ENCODE measurements at regions not wholly inside any gene's neighbourhood (a gene's known extent, or its start where the extent isn't known, plus 50 kb on each side); places are given as distances from the start of the nearest gene placed in this dataset.

DNA sequence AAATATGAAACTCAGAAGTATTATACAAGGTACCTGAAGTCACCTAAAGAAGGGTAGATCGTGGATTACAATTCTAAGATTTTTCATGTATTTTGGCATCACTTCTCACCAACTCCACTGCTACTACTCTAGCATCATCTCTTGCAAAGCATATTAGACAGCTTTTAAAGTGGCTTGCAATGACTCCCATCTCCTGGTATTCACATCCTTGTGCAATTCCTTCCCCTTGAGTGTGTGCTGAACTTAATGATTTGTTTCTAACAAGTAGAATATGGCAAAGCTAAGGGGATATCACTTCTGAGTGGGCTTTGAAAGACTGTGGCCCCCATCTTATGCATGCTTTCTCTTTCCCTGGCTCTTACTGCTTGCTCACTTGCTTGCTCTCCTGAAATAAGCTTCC, 280.2 kb downstream of the SNX13 start:
- Histone ChIP-seq H3F3A (ENCODE audit: low read depth) (no peaks in the 10 kb centered on the region), H3K79me2 (ENCODE audit: insufficient read depth, low read length) (no peaks in the 10 kb centered on the region), H3K9ac (ENCODE audit: low read depth, low read length, poor library complexity, severe bottlenecking) (no peak overlapping the region), H3K4me3 (ENCODE audit: low read length, poor library complexity, severe bottlenecking) (no peak overlapping the region), H3K36me3 (ENCODE audit: insufficient read depth, low read length) (no peaks in the 10 kb centered on the region), H2AFZ (ENCODE audit: low read length) (no peak overlapping the region), H3K27me3 (ENCODE audit: insufficient read depth, low read length, poor library complexity, severe bottlenecking) (no peaks in the 10 kb centered on the region), H4K20me1 (ENCODE audit: insufficient read depth, low read length, poor library complexity, severe bottlenecking) (no peaks in the 10 kb centered on the region), H3K4me1 (ENCODE audit: insufficient read depth, low read length, poor library complexity, severe bottlenecking) (no peaks in the 10 kb centered on the region), H3K9me2 (replicated peaks; ENCODE audit: low read depth, low read length) (no peaks in the 10 kb centered on the region), H3K4me2 (ENCODE audit: low read depth, low read length, poor library complexity, severe bottlenecking) (no peak overlapping the region), H3K9me3 (ENCODE audit: insufficient read depth, low read depth, low read length) (no peaks in the 10 kb centered on the region)
- TF ChIP-seq, protein P1, sequence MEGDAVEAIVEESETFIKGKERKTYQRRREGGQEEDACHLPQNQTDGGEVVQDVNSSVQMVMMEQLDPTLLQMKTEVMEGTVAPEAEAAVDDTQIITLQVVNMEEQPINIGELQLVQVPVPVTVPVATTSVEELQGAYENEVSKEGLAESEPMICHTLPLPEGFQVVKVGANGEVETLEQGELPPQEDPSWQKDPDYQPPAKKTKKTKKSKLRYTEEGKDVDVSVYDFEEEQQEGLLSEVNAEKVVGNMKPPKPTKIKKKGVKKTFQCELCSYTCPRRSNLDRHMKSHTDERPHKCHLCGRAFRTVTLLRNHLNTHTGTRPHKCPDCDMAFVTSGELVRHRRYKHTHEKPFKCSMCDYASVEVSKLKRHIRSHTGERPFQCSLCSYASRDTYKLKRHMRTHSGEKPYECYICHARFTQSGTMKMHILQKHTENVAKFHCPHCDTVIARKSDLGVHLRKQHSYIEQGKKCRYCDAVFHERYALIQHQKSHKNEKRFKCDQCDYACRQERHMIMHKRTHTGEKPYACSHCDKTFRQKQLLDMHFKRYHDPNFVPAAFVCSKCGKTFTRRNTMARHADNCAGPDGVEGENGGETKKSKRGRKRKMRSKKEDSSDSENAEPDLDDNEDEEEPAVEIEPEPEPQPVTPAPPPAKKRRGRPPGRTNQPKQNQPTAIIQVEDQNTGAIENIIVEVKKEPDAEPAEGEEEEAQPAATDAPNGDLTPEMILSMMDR (conservative IDR thresholded peaks at IDR 0.05; ENCODE audit: low read length) = no peak
- no peak for TF ChIP-seq EZH2phosphoT487 (IDR thresholded peaks at IDR 0.05; ENCODE audit: borderline replicate concordance)

GRCh38 chr7:17661982-17662585, 278.2 kb downstream of the SNX13 start:
- H3K4me2 ChIP-seq (ENCODE audit: low read depth, low read length, poor library complexity, severe bottlenecking) = no peak overlapping the region
- no peaks in the 10 kb centered on the region for H4K20me1 ChIP-seq (ENCODE audit: insufficient read depth, low read length, poor library complexity, severe bottlenecking)
- H3K9me2 ChIP-seq (replicated peaks; ENCODE audit: low read depth, low read length) = no peaks in the 10 kb centered on the region
- H3K4me3 ChIP-seq (ENCODE audit: low read length, poor library complexity, severe bottlenecking) = no peak overlapping the region
- no peaks in the 10 kb centered on the region for H3K4me1 ChIP-seq (ENCODE audit: insufficient read depth, low read length, poor library complexity, severe bottlenecking)
- no peaks in the 10 kb centered on the region for H3K27me3 ChIP-seq (ENCODE audit: insufficient read depth, low read length, poor library complexity, severe bottlenecking)
- TF ChIP-seq, protein P1 (conservative IDR thresholded peaks at IDR 0.05; ENCODE audit: low read length) = no peak
- no peak for TF ChIP-seq EZH2phosphoT487 (IDR thresholded peaks at IDR 0.05; ENCODE audit: borderline replicate concordance)
- no peaks in the 10 kb centered on the region for H3F3A ChIP-seq (ENCODE audit: low read depth)
- H3K9me3 ChIP-seq (ENCODE audit: insufficient read depth, low read depth, low read length) = no peaks in the 10 kb centered on the region
- no peaks in the 10 kb centered on the region for H3K36me3 ChIP-seq (ENCODE audit: insufficient read depth, low read length)
- H3K79me2 ChIP-seq (ENCODE audit: insufficient read depth, low read length) = no peaks in the 10 kb centered on the region
- no peak overlapping the region for H3K9ac ChIP-seq (ENCODE audit: low read depth, low read length, poor library complexity, severe bottlenecking)
- H2AFZ ChIP-seq (ENCODE audit: low read length) = no peak overlapping the region

DNA sequence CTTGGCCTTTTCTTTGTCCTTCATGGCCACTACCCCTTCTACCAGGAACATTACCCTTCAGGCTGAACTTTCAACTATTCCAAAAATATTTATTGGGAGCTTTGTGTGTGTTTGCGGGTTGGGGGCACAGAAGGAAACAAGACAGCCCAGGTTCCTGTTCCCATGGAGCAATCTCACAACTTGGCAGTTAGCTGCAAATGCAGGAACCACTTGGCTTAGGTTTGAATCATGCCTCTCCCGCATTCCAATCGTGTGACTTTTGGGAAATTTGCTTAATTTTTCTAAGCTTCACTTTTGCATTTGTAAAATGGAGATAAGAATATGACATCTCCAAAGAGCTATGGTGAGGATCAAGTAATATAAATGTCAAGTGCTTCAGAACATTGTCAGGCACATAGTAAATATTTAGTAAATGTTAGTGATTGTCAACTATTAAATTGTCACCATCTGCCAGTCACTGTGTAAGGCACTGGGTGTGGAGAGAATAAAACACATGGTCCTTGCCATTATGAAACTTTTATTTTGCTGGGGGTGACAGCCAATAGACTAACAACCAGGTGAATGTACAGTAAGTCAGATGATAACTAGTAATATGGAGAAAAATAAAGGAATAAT, 277.1 kb downstream of the SNX13 start:
- no peaks in the 10 kb centered on the region for H3K9me3 ChIP-seq (ENCODE audit: insufficient read depth, low read depth, low read length)
- H3K9me2 ChIP-seq (replicated peaks; ENCODE audit: low read depth, low read length) = no peaks in the 10 kb centered on the region
- H2AFZ ChIP-seq (ENCODE audit: low read length) = no peak overlapping the region
- H3K36me3 ChIP-seq (ENCODE audit: insufficient read depth, low read length) = no peaks in the 10 kb centered on the region
- no peak overlapping the region for H3K4me2 ChIP-seq (ENCODE audit: low read depth, low read length, poor library complexity, severe bottlenecking)
- no peaks in the 10 kb centered on the region for H4K20me1 ChIP-seq (ENCODE audit: insufficient read depth, low read length, poor library complexity, severe bottlenecking)
- no peaks in the 10 kb centered on the region for H3F3A ChIP-seq (ENCODE audit: low read depth)
- TF ChIP-seq EZH2phosphoT487 (IDR thresholded peaks at IDR 0.05; ENCODE audit: borderline replicate concordance) = no peak
- TF ChIP-seq, protein P1 (conservative IDR thresholded peaks at IDR 0.05; ENCODE audit: low read length) = no peak
- H3K79me2 ChIP-seq (ENCODE audit: insufficient read depth, low read length) = no peaks in the 10 kb centered on the region
- H3K4me1 ChIP-seq (ENCODE audit: insufficient read depth, low read length, poor library complexity, severe bottlenecking) = no peaks in the 10 kb centered on the region
- H3K9ac ChIP-seq (ENCODE audit: low read depth, low read length, poor library complexity, severe bottlenecking) = no peak overlapping the region
- H3K4me3 ChIP-seq (ENCODE audit: low read length, poor library complexity, severe bottlenecking) = no peak overlapping the region
- H3K27me3 ChIP-seq (ENCODE audit: insufficient read depth, low read length, poor library complexity, severe bottlenecking) = no peaks in the 10 kb centered on the region

Measured in Loucy (cell line).